ENCODE measurements at regions not wholly inside any gene's neighbourhood (a gene's known extent, or its start where the extent isn't known, plus 50 kb on each side); places are given as distances from the start of the nearest gene placed in this dataset.

DNA sequence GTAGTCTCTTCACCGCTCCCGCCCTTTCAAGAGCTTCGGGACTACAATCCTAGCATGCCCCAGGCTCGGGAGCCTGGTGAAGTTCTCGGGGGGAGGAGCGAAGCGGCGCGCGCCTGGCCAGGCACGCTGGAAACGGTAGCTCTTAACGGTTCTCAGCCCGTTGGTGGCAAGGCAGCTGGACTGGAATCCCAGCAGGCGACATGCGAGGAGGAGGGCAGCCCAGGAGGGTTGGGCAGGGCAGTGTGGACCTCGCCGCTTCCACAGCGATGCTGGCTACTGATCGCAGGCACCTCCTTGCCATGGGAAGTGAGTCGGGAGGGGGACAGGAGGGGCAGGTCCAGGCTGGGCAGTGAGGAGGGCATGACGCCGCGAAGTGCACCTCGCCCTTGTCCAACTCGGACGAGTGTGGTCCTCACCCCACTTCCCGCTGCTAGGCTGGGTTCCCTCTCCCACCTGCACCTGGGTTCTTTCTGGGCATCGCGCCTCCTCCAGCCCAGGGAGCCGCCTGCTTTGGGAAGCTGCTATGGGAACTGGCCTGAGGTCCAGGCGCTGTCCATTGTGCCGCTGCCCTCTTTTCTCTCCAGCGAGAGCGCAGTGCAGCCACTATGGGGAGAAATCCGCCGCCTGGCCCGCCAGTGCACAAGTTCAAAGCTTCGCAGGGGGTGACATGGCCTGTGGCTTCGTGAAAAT, 367.8 kb upstream of the NUPR2 start:
- no peak for DNase-seq (ENCODE audit: low read depth, low spot score)
- Histone ChIP-seq H3K9me3 (replicated peaks; ENCODE audit: control insufficient read depth, insufficient read depth, low read length) (no peaks in the 10 kb centered on the region; the same call in 2 of the 3 replicates), H3K27ac (ENCODE audit: control insufficient read depth, insufficient read depth) (no peak overlapping the region), H3K4me2 (ENCODE audit: control insufficient read depth, insufficient read depth) (no peak overlapping the region), H3K79me2 (ENCODE audit: control insufficient read depth, insufficient read depth, low read length) (no peaks in the 10 kb centered on the region), H3K9ac (ENCODE audit: control insufficient read depth, insufficient read depth, low read length) (no peak overlapping the region), H3K4me1 (ENCODE audit: control insufficient read depth, insufficient read depth, low read length) (no peaks in the 10 kb centered on the region), H4K20me1 (ENCODE audit: control insufficient read depth, insufficient read depth) (no peaks in the 10 kb centered on the region), H2AFZ (ENCODE audit: control insufficient read depth, low read depth, low read length) (no peak overlapping the region), H3K4me3 (no peak overlapping the region), H3K27me3 (replicated peaks in 1 of 2; ENCODE audit: control insufficient read depth in 2 of 2, insufficient read depth in 2 of 2, low read length in 1 of 2) (no peaks in the 10 kb centered on the region), H3K36me3 (ENCODE audit: control insufficient read depth in 2 of 2, insufficient read depth in 2 of 2, low read length in 1 of 2) (no peaks in the 10 kb centered on the region)
- RAD21 ChIA-PET (ENCODE audit: unreplicated experiment) = no interaction called here
- no TSS peak for BruUV-seq (replicated peaks)
- POLR2A ChIA-PET = no interaction called here
- intact Hi-C loops (cut with micrococcal nuclease; ENCODE audit: unreplicated experiment) = no loop called here
- FAIRE-seq = no peak
- in situ Hi-C loops (cut with MboI) = no loop called here
- CTCF ChIA-PET = no interaction called here
- ATAC-seq = no peak
- 73% methylated on average over 34 of the region's 40 CpGs for WGBS (ENCODE audit: insufficient coverage, insufficient replicate concordance, low lambda C conversion rate, missing lambda C conversion rate)
- no peak for TF ChIP-seq MTA2 (IDR thresholded peaks at IDR 0.05; ENCODE audit: low read depth)
- no peak for TF ChIP-seq FOS (IDR thresholded peaks at IDR 0.05; ENCODE audit: borderline replicate concordance, extremely low read depth, insufficient read length)
- TF ChIP-seq, protein P1, sequence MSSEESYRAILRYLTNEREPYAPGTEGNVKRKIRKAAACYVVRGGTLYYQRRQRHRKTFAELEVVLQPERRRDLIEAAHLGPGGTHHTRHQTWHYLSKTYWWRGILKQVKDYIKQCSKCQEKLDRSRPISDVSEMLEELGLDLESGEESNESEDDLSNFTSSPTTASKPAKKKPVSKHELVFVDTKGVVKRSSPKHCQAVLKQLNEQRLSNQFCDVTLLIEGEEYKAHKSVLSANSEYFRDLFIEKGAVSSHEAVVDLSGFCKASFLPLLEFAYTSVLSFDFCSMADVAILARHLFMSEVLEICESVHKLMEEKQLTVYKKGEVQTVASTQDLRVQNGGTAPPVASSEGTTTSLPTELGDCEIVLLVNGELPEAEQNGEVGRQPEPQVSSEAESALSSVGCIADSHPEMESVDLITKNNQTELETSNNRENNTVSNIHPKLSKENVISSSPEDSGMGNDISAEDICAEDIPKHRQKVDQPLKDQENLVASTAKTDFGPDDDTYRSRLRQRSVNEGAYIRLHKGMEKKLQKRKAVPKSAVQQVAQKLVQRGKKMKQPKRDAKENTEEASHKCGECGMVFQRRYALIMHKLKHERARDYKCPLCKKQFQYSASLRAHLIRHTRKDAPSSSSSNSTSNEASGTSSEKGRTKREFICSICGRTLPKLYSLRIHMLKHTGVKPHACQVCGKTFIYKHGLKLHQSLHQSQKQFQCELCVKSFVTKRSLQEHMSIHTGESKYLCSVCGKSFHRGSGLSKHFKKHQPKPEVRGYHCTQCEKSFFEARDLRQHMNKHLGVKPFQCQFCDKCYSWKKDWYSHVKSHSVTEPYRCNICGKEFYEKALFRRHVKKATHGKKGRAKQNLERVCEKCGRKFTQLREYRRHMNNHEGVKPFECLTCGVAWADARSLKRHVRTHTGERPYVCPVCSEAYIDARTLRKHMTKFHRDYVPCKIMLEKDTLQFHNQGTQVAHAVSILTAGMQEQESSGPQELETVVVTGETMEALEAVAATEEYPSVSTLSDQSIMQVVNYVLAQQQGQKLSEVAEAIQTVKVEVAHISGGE (CRISPR knock-in tag; IDR thresholded peaks at IDR 0.05) = no peak
- no peak for TF ChIP-seq RAD21 (IDR thresholded peaks at IDR 0.05; ENCODE audit: insufficient read depth, low read depth, low read length)
- TF ChIP-seq, protein P2, sequence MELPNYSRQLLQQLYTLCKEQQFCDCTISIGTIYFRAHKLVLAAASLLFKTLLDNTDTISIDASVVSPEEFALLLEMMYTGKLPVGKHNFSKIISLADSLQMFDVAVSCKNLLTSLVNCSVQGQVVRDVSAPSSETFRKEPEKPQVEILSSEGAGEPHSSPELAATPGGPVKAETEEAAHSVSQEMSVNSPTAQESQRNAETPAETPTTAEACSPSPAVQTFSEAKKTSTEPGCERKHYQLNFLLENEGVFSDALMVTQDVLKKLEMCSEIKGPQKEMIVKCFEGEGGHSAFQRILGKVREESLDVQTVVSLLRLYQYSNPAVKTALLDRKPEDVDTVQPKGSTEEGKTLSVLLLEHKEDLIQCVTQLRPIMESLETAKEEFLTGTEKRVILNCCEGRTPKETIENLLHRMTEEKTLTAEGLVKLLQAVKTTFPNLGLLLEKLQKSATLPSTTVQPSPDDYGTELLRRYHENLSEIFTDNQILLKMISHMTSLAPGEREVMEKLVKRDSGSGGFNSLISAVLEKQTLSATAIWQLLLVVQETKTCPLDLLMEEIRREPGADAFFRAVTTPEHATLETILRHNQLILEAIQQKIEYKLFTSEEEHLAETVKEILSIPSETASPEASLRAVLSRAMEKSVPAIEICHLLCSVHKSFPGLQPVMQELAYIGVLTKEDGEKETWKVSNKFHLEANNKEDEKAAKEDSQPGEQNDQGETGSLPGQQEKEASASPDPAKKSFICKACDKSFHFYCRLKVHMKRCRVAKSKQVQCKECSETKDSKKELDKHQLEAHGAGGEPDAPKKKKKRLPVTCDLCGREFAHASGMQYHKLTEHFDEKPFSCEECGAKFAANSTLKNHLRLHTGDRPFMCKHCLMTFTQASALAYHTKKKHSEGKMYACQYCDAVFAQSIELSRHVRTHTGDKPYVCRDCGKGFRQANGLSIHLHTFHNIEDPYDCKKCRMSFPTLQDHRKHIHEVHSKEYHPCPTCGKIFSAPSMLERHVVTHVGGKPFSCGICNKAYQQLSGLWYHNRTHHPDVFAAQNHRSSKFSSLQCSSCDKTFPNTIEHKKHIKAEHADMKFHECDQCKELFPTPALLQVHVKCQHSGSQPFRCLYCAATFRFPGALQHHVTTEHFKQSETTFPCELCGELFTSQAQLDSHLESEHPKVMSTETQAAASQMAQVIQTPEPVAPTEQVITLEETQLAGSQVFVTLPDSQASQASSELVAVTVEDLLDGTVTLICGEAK (IDR thresholded peaks at IDR 0.05; ENCODE audit: borderline replicate concordance) = no peak
- SMC1A ChIA-PET (ENCODE audit: uncharacterized antibody, unreplicated experiment) = no interaction called here

Data from GM12878 (cell line).